ENCODE measurements at regions not wholly inside any gene's neighbourhood (a gene's known extent, or its start where the extent isn't known, plus 50 kb on each side); places are given as distances from the start of the nearest gene placed in this dataset.

DNA sequence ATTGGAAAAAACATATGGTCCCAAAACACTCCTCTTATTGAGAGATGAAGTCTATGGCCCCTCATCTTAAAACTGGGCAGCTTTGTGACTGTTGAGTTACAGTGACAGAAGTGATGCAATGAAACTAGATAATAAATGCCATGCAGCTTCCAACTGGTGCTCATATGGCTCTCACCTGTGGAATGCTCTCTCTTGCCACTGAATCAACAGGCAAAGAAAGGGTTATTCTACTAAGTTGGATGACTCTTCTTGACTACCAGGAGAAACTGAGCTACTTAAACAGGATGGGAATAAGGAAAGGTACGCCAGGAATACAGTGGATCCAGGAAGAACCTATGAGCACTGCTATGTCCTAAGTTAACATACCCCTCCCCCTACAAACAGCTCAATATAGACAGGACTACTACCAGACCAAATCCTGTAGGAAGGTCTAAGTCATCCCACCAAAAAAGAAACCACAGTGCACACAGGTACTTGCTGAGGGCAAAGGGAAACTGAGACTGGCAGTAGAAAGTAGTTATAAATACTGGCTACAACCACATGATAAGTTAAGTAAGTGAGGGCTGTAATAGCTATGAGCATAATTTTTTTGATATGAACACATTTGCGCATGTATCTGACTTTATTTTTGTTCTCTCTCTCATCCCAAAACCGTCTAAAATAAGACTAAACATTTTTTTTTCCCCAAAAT is 398.5 kb downstream of the ZFHX3 start:
- DNase-seq (no peak), ATAC-seq (ENCODE audit: low FRiP score in 2 of 2) (no peak)
- Histone ChIP-seq H3K4me1 (no peaks in the 10 kb centered on the region), H3K36me3 (no peaks in the 10 kb centered on the region), H3K9me3 (no peaks in the 10 kb centered on the region), H3K27me3 (no peaks in the 10 kb centered on the region), H3K4me3 (no peak overlapping the region), H3K27ac (no peak overlapping the region)
- TF ChIP-seq POLR2AphosphoS5 (IDR thresholded peaks at IDR 0.05) (no peak), EP300 (IDR thresholded peaks at IDR 0.05) (no peak), CTCF (IDR thresholded peaks at IDR 0.05) (no peak), POLR2A (IDR thresholded peaks at IDR 0.05) (no peak)
- WGBS, 2 donors, result 87 to 93% methylated on average over 3 of the region's 3 CpGs

DNA sequence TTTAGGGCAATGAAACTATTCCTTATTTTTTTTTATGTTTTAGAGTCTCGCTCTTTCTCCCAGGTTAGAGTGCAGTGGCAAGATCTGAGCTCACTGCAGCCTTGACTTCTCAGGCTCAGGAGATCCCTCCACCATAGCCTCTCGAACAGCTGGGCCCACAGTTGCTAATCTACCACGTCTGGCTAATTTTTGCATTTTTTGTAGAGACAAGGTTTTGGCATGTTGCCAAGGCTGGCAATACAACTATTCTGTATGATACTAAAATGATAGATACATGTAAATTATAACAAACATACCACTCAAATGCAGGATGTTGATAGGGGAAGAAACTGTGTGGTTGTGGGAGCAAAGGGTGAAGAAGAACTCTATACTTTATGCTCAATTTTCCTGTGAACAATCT is 401.3 kb downstream of the ZFHX3 start:
- TF ChIP-seq CTCF (IDR thresholded peaks at IDR 0.05) (no peak), POLR2A (IDR thresholded peaks at IDR 0.05) (no peak), POLR2AphosphoS5 (IDR thresholded peaks at IDR 0.05) (no peak), EP300 (IDR thresholded peaks at IDR 0.05) (no peak)
- Histone ChIP-seq H3K4me1 (no peaks in the 10 kb centered on the region), H3K36me3 (no peaks in the 10 kb centered on the region), H3K27ac (no peak overlapping the region), H3K9me3 (peaks cover 0 to 3% (median 0%) of the 10 kb centered on the region in 4 donors), H3K27me3 (no peaks in the 10 kb centered on the region), H3K4me3 (no peak overlapping the region)
- 76 to 82% methylated on average over 3 of the region's 3 CpGs for WGBS, 2 donors
- no peak for ATAC-seq (ENCODE audit: low FRiP score in 2 of 2)
- no peak for DNase-seq

GRCh38 chr16:72645538-72645937 is 402.4 kb downstream of the ZFHX3 start:
- H3K27ac ChIP-seq, result no peak overlapping the region
- no peaks in the 10 kb centered on the region for H3K36me3 ChIP-seq
- 82 to 87% methylated on average over 3 of the region's 3 CpGs for WGBS, 2 donors
- H3K27me3 ChIP-seq, result no peaks in the 10 kb centered on the region
- ATAC-seq (ENCODE audit: low FRiP score in 2 of 2) (no peak), DNase-seq (no peak)
- H3K4me1 ChIP-seq, result no peaks in the 10 kb centered on the region
- TF ChIP-seq EP300 (IDR thresholded peaks at IDR 0.05), result no peak
- H3K9me3 ChIP-seq, result peaks cover 0 to 3% (median under 1%) of the 10 kb centered on the region in 4 donors
- no peak overlapping the region for H3K4me3 ChIP-seq

DNA sequence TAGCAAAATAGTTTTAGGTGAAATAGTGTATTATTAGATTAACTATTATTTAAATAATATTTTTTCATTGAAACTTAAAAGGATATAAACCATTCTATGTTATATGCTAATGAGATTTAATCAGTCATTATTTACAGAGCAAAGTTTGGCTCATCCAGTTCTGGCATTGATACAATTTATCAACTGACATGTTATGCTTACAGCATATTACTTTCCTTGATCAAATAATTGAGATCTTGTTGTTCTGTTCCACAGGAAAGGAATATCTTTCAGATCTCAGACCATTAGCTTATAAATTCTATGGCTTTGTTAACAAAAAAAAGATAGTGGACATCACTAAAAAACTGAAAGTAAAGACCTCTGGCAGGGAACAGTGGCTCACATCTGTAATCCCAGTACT is 403.0 kb downstream of the ZFHX3 start:
- H3K4me3 ChIP-seq, result no peak overlapping the region
- H3K27ac ChIP-seq, result no peak overlapping the region
- H3K36me3 ChIP-seq, result no peaks in the 10 kb centered on the region
- ATAC-seq (ENCODE audit: low FRiP score in 2 of 2) (no peak), DNase-seq (no peak)
- no peaks in the 10 kb centered on the region for H3K27me3 ChIP-seq
- TF ChIP-seq POLR2AphosphoS5 (IDR thresholded peaks at IDR 0.05) (no peak), EP300 (IDR thresholded peaks at IDR 0.05) (no peak), POLR2A (IDR thresholded peaks at IDR 0.05) (no peak), CTCF (IDR thresholded peaks at IDR 0.05) (no peak)
- H3K9me3 ChIP-seq, result peaks cover 0 to 9% (median 6%) of the 10 kb centered on the region in 4 donors
- no peaks in the 10 kb centered on the region for H3K4me1 ChIP-seq

DNA sequence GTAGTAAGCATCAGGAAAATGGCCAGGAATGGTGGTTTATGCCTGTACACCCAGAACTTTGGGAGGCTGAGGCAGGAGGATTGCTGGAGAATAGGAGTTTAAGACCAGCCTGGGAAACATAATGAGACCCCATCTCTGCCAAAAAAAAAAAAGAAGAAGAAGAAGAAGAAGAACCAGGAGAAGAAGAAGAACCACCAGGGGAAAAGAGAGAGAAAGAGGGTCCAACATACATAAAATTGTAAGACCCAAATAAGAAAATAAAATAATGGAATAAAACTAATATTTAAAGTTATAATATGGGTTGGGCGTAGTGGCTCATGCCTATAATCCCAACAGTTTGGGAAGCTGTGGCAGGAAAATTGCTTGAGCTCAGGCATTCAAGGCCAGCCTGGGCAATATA is 408.4 kb downstream of the ZFHX3 start:
- TF ChIP-seq POLR2AphosphoS5 (IDR thresholded peaks at IDR 0.05) (no peak), POLR2A (IDR thresholded peaks at IDR 0.05) (no peak), EP300 (IDR thresholded peaks at IDR 0.05) (no peak), CTCF (IDR thresholded peaks at IDR 0.05) (no peak)
- no peaks in the 10 kb centered on the region for H3K36me3 ChIP-seq
- ATAC-seq (ENCODE audit: low FRiP score in 2 of 2) (no peak), DNase-seq (no peak)
- WGBS, 2 donors, result 88 to 93% methylated on average over 1 of the region's 1 CpG
- H3K9me3 ChIP-seq, result peaks cover 6 to 20% (median 17%) of the 10 kb centered on the region in 4 donors
- no peak overlapping the region for H3K4me3 ChIP-seq
- no peak overlapping the region for H3K27ac ChIP-seq
- H3K4me1 ChIP-seq, result no peaks in the 10 kb centered on the region
- no peaks in the 10 kb centered on the region for H3K27me3 ChIP-seq

Measured in upper lobe of left lung (tissue), 6 donors.